Panc1 (cell line): ENCODE measurements at regions not wholly inside any gene's neighbourhood (a gene's known extent, or its start where the extent isn't known, plus 50 kb on each side); places are given as distances from the start of the nearest gene placed in this dataset.

ENCODE experiments used
- ATAC-seq: fragments of 200-7000 bp; cut with Tn5 transposase; 2 replicates; pipeline ENCODE4 v1.9.1; 2020; ENCODE audit warnings: mild to moderate bottlenecking, moderate library complexity
- BruUV-seq: library from RNA; stranded (reverse); fragments of 400-500 nt; replicated peaks from 2 replicates; lab custom pipeline; 2021; lab: Mats Ljungman, UMichigan
- CTCF ChIA-PET: fragments of 300-600 bp; sonication (Branson Sonifier 250); formaldehyde crosslinking; loops from one replicate; lab custom pipeline; 2022; ENCODE audit warnings: antibody characterized with exemption; lab: Charles Lee
- POLR2A ChIA-PET: fragments of 300-600 bp; sonication (Branson Sonifier 250); formaldehyde crosslinking; loops from one replicate; lab custom pipeline; 2022; ENCODE audit warnings: antibody characterized with exemption; lab: Charles Lee
- DNase-seq: peaks from one replicate; pipeline ENCODE4 v3.0.0-alpha.2; 2010; ENCODE audit warnings: low read depth, low spot score
- H3K27ac ChIP-seq: 2 replicates; pipeline ENCODE4 v1.5.1; 2011; ENCODE audit warnings: mild to moderate bottlenecking, low read length, inconsistent platforms
- H3K27me3 ChIP-seq: fragments of 200-500 bp; sonication (Bioruptor generic); 2 replicates; pipeline ENCODE4 v1.6.0; 2014; ENCODE audit warnings: low read length, inconsistent platforms; ENCODE audit not compliant: control insufficient read depth, insufficient read depth
- H3K36me3 ChIP-seq: fragments of 200-500 bp; sonication (Bioruptor generic); 2 replicates; pipeline ENCODE4 v1.5.1; 2014; ENCODE audit warnings: inconsistent platforms, mild to moderate bottlenecking, low read length, moderate library complexity; ENCODE audit not compliant: control insufficient read depth, insufficient read depth
- H3K4me1 ChIP-seq: 2 replicates; pipeline ENCODE4 v1.5.1; 2011; ENCODE audit warnings: inconsistent platforms, mild to moderate bottlenecking, low read length, moderate library complexity; ENCODE audit not compliant: control insufficient read depth, insufficient read depth
- H3K4me3 ChIP-seq, 2 experiments: 2 replicates each; pipeline ENCODE4 v1.5.1; 2011 to 2012; ENCODE audit warnings: low read depth in 2 of 2, low read length in 2 of 2, mild to moderate bottlenecking in 2 of 2, inconsistent platforms in 1 of 2, moderate library complexity in 1 of 2
- H3K9me3 ChIP-seq: fragments of 200-500 bp; sonication (Bioruptor generic); 2 replicates; pipeline ENCODE4 v1.5.1; 2014; ENCODE audit warnings: low read depth, mild to moderate bottlenecking, inconsistent platforms, low read length, moderate library complexity; ENCODE audit not compliant: control insufficient read depth, insufficient read depth
- POLR2AphosphoS5 ChIP-seq: IDR thresholded peaks from 2 replicates; pipeline ENCODE4 v1.6.1; 2012; ENCODE audit warnings: mild to moderate bottlenecking, low read depth, low read length, moderate library complexity
- SIN3A ChIP-seq: IDR thresholded peaks from 2 replicates; pipeline ENCODE4 v1.6.1; 2012; ENCODE audit warnings: low read depth, mild to moderate bottlenecking, low read length, moderate library complexity, borderline replicate concordance; ENCODE audit not compliant: insufficient read depth
- TCF7L2 ChIP-seq: IDR thresholded peaks from 2 replicates; pipeline ENCODE4 v1.6.1; 2011; ENCODE audit warnings: mild to moderate bottlenecking, low read depth, low read length, inconsistent platforms
- in situ Hi-C: cut with HindIII; loops from 2 replicates; pipeline ENCODE4 v1.10.0; 2016; ENCODE audit warnings: low sequenced_read_pairs, low pct_unique_long_range_greater_than_20kb
- intact Hi-C: fragments of 100-400 bp; cut with micrococcal nuclease; formaldehyde crosslinking; loops from one replicate; pipeline ENCODE4 v1.10.0; 2022; ENCODE audit not compliant: unreplicated experiment
- TF ChIP-seq, protein P1 (sequence below): fragments of 450-650 bp; IDR thresholded peaks from 2 replicates; pipeline ENCODE4 v1.5.1; 2017; ENCODE audit warnings: mild to moderate bottlenecking
- TF ChIP-seq, protein P2 (sequence below), 2 experiments: IDR thresholded peaks; 2 replicates each; pipeline ENCODE4 v1.6.1; 2011 to 2012; ENCODE audit warnings: low read depth in 2 of 2, control low read depth in 1 of 2, low read length in 1 of 2, mild to moderate bottlenecking in 1 of 2, moderate library complexity in 1 of 2; ENCODE audit not compliant: insufficient read depth in 1 of 2

DNA sequence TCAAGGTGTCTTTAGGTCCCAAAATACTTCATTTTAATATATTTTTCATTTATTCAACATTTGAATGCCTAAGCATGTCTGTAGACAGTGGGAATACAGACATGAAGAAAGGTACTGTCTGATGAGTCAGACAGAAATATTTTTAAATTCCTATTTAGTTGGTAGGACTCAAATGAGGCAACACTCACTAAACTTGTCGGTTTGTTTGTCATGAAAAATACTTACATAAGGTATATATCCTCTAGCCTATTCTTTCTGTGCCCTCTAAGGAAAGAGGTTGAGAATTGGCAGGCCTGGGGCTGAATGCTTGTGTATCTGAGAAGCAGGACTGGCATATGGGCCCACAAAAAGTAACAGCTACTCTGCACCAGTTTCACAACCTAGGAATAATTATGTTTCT is 423.6 kb upstream of the MDFIC2 start:
- no peaks in the 10 kb centered on the region for H3K27me3 ChIP-seq
- no peak overlapping the region for H3K4me3 ChIP-seq
- no peaks in the 10 kb centered on the region for H3K4me1 ChIP-seq
- in situ Hi-C loops, result no loop called here
- BruUV-seq, result no TSS peak
- H3K9me3 ChIP-seq, result no peaks in the 10 kb centered on the region
- TF ChIP-seq TCF7L2 (no peak), SIN3A (no peak), POLR2AphosphoS5 (no peak)
- TF ChIP-seq, protein P1, sequence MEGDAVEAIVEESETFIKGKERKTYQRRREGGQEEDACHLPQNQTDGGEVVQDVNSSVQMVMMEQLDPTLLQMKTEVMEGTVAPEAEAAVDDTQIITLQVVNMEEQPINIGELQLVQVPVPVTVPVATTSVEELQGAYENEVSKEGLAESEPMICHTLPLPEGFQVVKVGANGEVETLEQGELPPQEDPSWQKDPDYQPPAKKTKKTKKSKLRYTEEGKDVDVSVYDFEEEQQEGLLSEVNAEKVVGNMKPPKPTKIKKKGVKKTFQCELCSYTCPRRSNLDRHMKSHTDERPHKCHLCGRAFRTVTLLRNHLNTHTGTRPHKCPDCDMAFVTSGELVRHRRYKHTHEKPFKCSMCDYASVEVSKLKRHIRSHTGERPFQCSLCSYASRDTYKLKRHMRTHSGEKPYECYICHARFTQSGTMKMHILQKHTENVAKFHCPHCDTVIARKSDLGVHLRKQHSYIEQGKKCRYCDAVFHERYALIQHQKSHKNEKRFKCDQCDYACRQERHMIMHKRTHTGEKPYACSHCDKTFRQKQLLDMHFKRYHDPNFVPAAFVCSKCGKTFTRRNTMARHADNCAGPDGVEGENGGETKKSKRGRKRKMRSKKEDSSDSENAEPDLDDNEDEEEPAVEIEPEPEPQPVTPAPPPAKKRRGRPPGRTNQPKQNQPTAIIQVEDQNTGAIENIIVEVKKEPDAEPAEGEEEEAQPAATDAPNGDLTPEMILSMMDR, result no peak
- TF ChIP-seq, protein P2, sequence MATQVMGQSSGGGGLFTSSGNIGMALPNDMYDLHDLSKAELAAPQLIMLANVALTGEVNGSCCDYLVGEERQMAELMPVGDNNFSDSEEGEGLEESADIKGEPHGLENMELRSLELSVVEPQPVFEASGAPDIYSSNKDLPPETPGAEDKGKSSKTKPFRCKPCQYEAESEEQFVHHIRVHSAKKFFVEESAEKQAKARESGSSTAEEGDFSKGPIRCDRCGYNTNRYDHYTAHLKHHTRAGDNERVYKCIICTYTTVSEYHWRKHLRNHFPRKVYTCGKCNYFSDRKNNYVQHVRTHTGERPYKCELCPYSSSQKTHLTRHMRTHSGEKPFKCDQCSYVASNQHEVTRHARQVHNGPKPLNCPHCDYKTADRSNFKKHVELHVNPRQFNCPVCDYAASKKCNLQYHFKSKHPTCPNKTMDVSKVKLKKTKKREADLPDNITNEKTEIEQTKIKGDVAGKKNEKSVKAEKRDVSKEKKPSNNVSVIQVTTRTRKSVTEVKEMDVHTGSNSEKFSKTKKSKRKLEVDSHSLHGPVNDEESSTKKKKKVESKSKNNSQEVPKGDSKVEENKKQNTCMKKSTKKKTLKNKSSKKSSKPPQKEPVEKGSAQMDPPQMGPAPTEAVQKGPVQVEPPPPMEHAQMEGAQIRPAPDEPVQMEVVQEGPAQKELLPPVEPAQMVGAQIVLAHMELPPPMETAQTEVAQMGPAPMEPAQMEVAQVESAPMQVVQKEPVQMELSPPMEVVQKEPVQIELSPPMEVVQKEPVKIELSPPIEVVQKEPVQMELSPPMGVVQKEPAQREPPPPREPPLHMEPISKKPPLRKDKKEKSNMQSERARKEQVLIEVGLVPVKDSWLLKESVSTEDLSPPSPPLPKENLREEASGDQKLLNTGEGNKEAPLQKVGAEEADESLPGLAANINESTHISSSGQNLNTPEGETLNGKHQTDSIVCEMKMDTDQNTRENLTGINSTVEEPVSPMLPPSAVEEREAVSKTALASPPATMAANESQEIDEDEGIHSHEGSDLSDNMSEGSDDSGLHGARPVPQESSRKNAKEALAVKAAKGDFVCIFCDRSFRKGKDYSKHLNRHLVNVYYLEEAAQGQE (IDR thresholded peaks at IDR 0.05; ENCODE audit: insufficient read depth in 1 of 2, low read depth in 2 of 2, low read length in 1 of 2), result no peak
- POLR2A ChIA-PET, result no interaction called here
- H3K36me3 ChIP-seq, result no peaks in the 10 kb centered on the region
- ATAC-seq (no peak), DNase-seq (no peak)
- intact Hi-C loops, result no loop called here
- no peak overlapping the region for H3K27ac ChIP-seq
- CTCF ChIA-PET, result no interaction called here

DNA sequence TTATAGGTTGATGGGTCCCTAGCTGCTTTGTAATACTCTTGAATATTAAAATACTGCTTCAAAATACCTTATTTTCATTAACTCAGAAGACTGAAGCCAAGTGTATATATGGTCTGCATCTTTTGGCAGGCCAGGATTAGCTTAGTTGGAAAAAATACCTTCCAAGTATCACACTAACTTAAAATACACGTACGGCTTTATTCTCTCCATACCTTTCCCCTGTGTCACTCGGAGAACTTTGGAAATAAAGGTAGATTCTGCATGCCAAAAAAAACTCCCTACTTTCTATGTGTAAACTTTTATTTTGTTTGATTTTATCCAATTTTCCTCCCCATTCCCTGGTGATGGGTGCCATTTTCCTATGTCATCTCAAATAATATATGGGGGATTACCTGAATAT is 422.3 kb upstream of the MDFIC2 start:
- intact Hi-C loops, result no loop called here
- Histone ChIP-seq H3K4me3 (no peak overlapping the region), H3K27me3 (no peaks in the 10 kb centered on the region)

More for the DNA sequence above, 422.3 kb upstream of the MDFIC2 start:
- no peak for TF ChIP-seq POLR2AphosphoS5
- no peak for TF ChIP-seq SIN3A
- TF ChIP-seq, protein P2 (IDR thresholded peaks at IDR 0.05; ENCODE audit: insufficient read depth in 1 of 2, low read depth in 2 of 2, low read length in 1 of 2), result no peak
- ChIA-PET POLR2A (no interaction called here), CTCF (no interaction called here)
- Histone ChIP-seq H3K36me3 (no peaks in the 10 kb centered on the region), H3K9me3 (no peaks in the 10 kb centered on the region), H3K4me1 (no peaks in the 10 kb centered on the region), H3K27ac (no peak overlapping the region)
- BruUV-seq, result no TSS peak
- no peak for DNase-seq
- ATAC-seq, result no peak
- in situ Hi-C loops, result no loop called here
